Endothelial cell of umbilical vein (primary cell): ENCODE measurements at regions not wholly inside any gene's neighbourhood (a gene's known extent, or its start where the extent isn't known, plus 50 kb on each side); places are given as distances from the start of the nearest gene placed in this dataset.

Source experiments
- BruUV-seq: library from RNA; stranded (reverse); fragments of 400-500 nt; replicated peaks from 2 replicates; lab custom pipeline; 2021; lab: Mats Ljungman, UMichigan
- CTCF ChIA-PET: fragments of 300-600, 350-600 bp; sonication (Branson Sonifier 250); formaldehyde crosslinking; loops from one replicate; lab custom pipeline; 2021; ENCODE audit warnings: antibody characterized with exemption, inconsistent platforms; lab: Charles Lee
- POLR2A ChIA-PET: fragments of 300-600, 350-600 bp; sonication (Branson Sonifier 250); formaldehyde crosslinking; loops from one replicate; lab custom pipeline; 2021; ENCODE audit warnings: antibody characterized with exemption, inconsistent platforms; lab: Charles Lee
- DNase-seq: peaks from one replicate; pipeline ENCODE4 v3.0.0-alpha.2; 2011; ENCODE audit warnings: low read depth, low spot score
- FAIRE-seq: peaks from 2 replicates; lab custom pipeline; 2011; peaks lifted over from hg19 to GRCh38; lab: Jason Lieb, UNC
- H2AFZ ChIP-seq: 2 replicates; pipeline ENCODE4 v1.6.0; 2012; ENCODE audit warnings: low read depth, low read length, control low read depth, inconsistent platforms
- H3K27ac ChIP-seq: 2 replicates; pipeline ENCODE4 v1.5.1; 2011; ENCODE audit warnings: low read depth, mild to moderate bottlenecking, control low read depth, low read length, moderate library complexity; ENCODE audit not compliant: insufficient read depth
- H3K27me3 ChIP-seq, 2 experiments: 2 replicates each; pipeline versions ENCODE4 v1.6.0 to v1.6.1; 2011; ENCODE audit warnings: low read length in 2 of 2, mixed read lengths in 1 of 2; ENCODE audit not compliant: control insufficient read depth in 2 of 2, insufficient read depth in 2 of 2
- H3K36me3 ChIP-seq, 2 experiments: 2 replicates in 1 of 2; 3 replicates in 1 of 2; pipeline ENCODE4 v1.5.1; 2011; ENCODE audit warnings: low read length in 2 of 2, mild to moderate bottlenecking in 1 of 2, moderate library complexity in 1 of 2; ENCODE audit not compliant: control insufficient read depth in 2 of 2, insufficient read depth in 2 of 2; ENCODE audit errors: extremely low read depth in 1 of 2
- H3K4me1 ChIP-seq: 3 replicates; pipeline ENCODE4 v1.5.1; 2011; ENCODE audit warnings: mild to moderate bottlenecking, low read length; ENCODE audit not compliant: control insufficient read depth, insufficient read depth; ENCODE audit errors: extremely low read depth
- H3K4me2 ChIP-seq: 2 replicates; pipeline ENCODE4 v1.6.1; 2011; ENCODE audit warnings: low read length, control low read depth, mixed read lengths; ENCODE audit not compliant: insufficient read depth
- H3K4me3 ChIP-seq, 3 experiments: fragments of 200-600 bp in 1 of 3; sonication (generic), shearing (Covaris generic) in 1 of 3; replicated peaks in 1 of 3; 2 replicates each; pipeline ENCODE4 v1.5.1; 2011 to 2016; ENCODE audit warnings: control low read depth in 3 of 3, low read length in 3 of 3, mild to moderate bottlenecking in 2 of 3, inconsistent platforms in 1 of 3, low read depth in 1 of 3, moderate library complexity in 1 of 3; ENCODE audit not compliant: insufficient read depth in 1 of 3
- H3K79me2 ChIP-seq: 2 replicates; pipeline ENCODE4 v1.6.0; 2012; ENCODE audit warnings: low read length, inconsistent platforms; ENCODE audit not compliant: control insufficient read depth, insufficient read depth
- H3K9ac ChIP-seq: replicated peaks from 2 replicates; pipeline ENCODE3; 2011; ENCODE audit warnings: low read length, control low read depth; ENCODE audit not compliant: insufficient read depth; ENCODE audit errors: extremely low read depth
- H3K9me1 ChIP-seq: replicated peaks from 3 replicates; pipeline ENCODE4 v1.6.0; 2011; ENCODE audit warnings: mild to moderate bottlenecking, low read length; ENCODE audit not compliant: control insufficient read depth, insufficient read depth; ENCODE audit errors: extremely low read depth
- H3K9me3 ChIP-seq: replicated peaks from 2 replicates; pipeline ENCODE4 v1.5.1; 2012; ENCODE audit warnings: low read length, inconsistent platforms; ENCODE audit not compliant: control insufficient read depth, insufficient read depth
- H4K20me1 ChIP-seq: replicated peaks from 2 replicates; pipeline ENCODE3; 2011; ENCODE audit warnings: mild to moderate bottlenecking, low read length; ENCODE audit not compliant: control insufficient read depth, insufficient read depth; ENCODE audit errors: extremely low read depth
- EZH2 ChIP-seq: IDR thresholded peaks from 2 replicates; pipeline ENCODE4 v1.6.1; 2012; ENCODE audit warnings: borderline replicate concordance, low read depth, mild to moderate bottlenecking, moderate library complexity, low read length, inconsistent platforms; ENCODE audit not compliant: severe bottlenecking
- FOS ChIP-seq: IDR thresholded peaks from 2 replicates; pipeline ENCODE4 v1.6.1; 2011; ENCODE audit warnings: mild to moderate bottlenecking, low read length, moderate library complexity, borderline replicate concordance; ENCODE audit not compliant: insufficient read depth
- GATA2 ChIP-seq: IDR thresholded peaks from 2 replicates; pipeline ENCODE4 v1.7.0; 2011; ENCODE audit warnings: low read depth, mild to moderate bottlenecking, moderate library complexity, mixed read lengths, low read length; ENCODE audit not compliant: insufficient read length, insufficient read depth
- JUN ChIP-seq: IDR thresholded peaks from 2 replicates; pipeline ENCODE4 v1.6.1; 2011; ENCODE audit warnings: borderline replicate concordance, low read depth; ENCODE audit not compliant: insufficient read length, insufficient read depth
- MAX ChIP-seq: IDR thresholded peaks from 2 replicates; pipeline ENCODE4 v1.6.1; 2011; ENCODE audit not compliant: insufficient read depth, insufficient read length
- MYC ChIP-seq: IDR thresholded peaks from one replicate; pipeline ENCODE4 v1.6.1; 2011; ENCODE audit warnings: mild to moderate bottlenecking, low read depth, low read length
- POLR2A ChIP-seq: IDR thresholded peaks from 2 replicates; pipeline ENCODE4 v1.6.1; 2012; ENCODE audit warnings: low read depth, mild to moderate bottlenecking, control low read depth, low read length
- POLR2AphosphoS5 ChIP-seq: IDR thresholded peaks from 2 replicates; pipeline ENCODE4 v1.6.1; 2012; ENCODE audit warnings: low read depth, mild to moderate bottlenecking, control low read depth, low read length, moderate library complexity; ENCODE audit not compliant: insufficient read depth
- dilution Hi-C: fragments of 300-500 bp; cut with MboI; formaldehyde crosslinking; loops from one replicate; pipeline ENCODE4 v1.15.0; 2019; ENCODE audit warnings: low sequenced_read_pairs; ENCODE audit not compliant: extremely low pct_ligation_motif_present
- intact Hi-C: fragments of 100-400 bp; cut with micrococcal nuclease; formaldehyde crosslinking; loops from one replicate; pipeline ENCODE4 v1.10.0; 2022
- TF ChIP-seq, protein P1 (sequence below), 2 donors: IDR thresholded peaks; 1 replicate in 1 of 2; 2 replicates in 1 of 2; pipeline ENCODE4 v1.5.1; 2011; ENCODE audit warnings: low read length in 2 of 2, mild to moderate bottlenecking in 2 of 2, moderate library complexity in 2 of 2, control low read depth in 1 of 2, inconsistent platforms in 1 of 2, low read depth in 1 of 2; ENCODE audit not compliant: insufficient read depth in 1 of 2; ENCODE audit errors: extremely low read depth in 1 of 2

DNA sequence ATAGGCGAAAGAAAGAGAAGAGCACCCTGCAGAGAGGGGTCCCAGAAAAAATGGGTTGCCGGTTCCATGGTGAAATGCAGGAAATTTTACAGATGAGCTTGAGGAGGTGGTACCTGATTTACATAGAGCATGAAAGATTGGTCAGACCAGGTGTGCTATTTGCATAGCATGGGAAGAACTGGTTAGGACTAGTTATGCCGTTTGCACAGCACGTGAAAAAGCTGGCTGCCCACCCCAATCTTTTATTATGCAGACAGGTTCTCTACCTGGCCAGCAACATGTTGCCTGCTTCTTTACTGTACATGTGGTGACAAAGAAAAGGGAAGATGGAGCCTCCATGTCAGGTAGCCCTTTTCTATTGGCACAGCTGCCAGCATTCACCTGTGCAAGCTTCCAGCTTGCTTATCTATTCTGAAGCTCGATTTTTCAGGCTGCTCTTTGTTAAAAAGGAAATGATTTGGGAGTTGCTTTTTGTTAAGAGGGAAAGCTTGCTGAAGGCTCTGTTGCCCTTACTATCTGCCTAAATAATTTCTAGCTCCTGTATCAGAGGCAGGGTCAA lies 62.9 kb upstream of the ELK3 start:
- FAIRE-seq (no peak), DNase-seq (no peak)
- no peak overlapping the region for H3K4me2 ChIP-seq
- dilution Hi-C loops, result no loop called here
- H3K79me2 ChIP-seq, result no peaks in the 10 kb centered on the region
- TF ChIP-seq POLR2AphosphoS5 (no peak), EZH2 (no peak), GATA2 (no peak), MAX (no peak), POLR2A (no peak), FOS (no peak), MYC (no peak), JUN (no peak)
- TF ChIP-seq, protein P1, sequence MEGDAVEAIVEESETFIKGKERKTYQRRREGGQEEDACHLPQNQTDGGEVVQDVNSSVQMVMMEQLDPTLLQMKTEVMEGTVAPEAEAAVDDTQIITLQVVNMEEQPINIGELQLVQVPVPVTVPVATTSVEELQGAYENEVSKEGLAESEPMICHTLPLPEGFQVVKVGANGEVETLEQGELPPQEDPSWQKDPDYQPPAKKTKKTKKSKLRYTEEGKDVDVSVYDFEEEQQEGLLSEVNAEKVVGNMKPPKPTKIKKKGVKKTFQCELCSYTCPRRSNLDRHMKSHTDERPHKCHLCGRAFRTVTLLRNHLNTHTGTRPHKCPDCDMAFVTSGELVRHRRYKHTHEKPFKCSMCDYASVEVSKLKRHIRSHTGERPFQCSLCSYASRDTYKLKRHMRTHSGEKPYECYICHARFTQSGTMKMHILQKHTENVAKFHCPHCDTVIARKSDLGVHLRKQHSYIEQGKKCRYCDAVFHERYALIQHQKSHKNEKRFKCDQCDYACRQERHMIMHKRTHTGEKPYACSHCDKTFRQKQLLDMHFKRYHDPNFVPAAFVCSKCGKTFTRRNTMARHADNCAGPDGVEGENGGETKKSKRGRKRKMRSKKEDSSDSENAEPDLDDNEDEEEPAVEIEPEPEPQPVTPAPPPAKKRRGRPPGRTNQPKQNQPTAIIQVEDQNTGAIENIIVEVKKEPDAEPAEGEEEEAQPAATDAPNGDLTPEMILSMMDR (IDR thresholded peaks at IDR 0.05; ENCODE audit: extremely low read depth in 1 of 2, insufficient read depth in 1 of 2, low read depth in 1 of 2, low read length in 2 of 2), result no peak
- ChIA-PET POLR2A (no interaction called here), CTCF (interaction anchor here (0.7 to 2.4 kb wide), 5 partner anchors 9 to 83 kb away, joined by 3 to 15 read pairs (median 7); no protein-coding TSS in a partner anchor)
- intact Hi-C loops, result loop anchor here (10.0 kb wide), 2 partner anchors 217 to 383 kb away; no protein-coding TSS in a partner anchor
- no peaks in the 10 kb centered on the region for H3K9me3 ChIP-seq
- no peak overlapping the region for H3K9ac ChIP-seq
- no TSS peak for BruUV-seq
- no peaks in the 10 kb centered on the region for H4K20me1 ChIP-seq
- H3K4me1 ChIP-seq, result peaks cover 21% of the 10 kb centered on the region
- H3K4me3 ChIP-seq, result no peak overlapping the region
- no peaks in the 10 kb centered on the region for H3K9me1 ChIP-seq
- no peaks in the 10 kb centered on the region for H3K27me3 ChIP-seq
- H3K27ac ChIP-seq, result no peak overlapping the region
- H2AFZ ChIP-seq, result no peak overlapping the region
- no peaks in the 10 kb centered on the region for H3K36me3 ChIP-seq
